ENCODE measurements at regions not wholly inside any gene's neighbourhood (a gene's known extent, or its start where the extent isn't known, plus 50 kb on each side); places are given as distances from the start of the nearest gene placed in this dataset.
A peak's percentile ranks its signal among the peaks of the same experiment; 100 is the strongest.
"Not testable (repeated sequence)": the region's sequence is repeated elsewhere in the genome, so short reads cannot be mapped to it uniquely, and the experiment has no call there.

GRCh38 chr2:87660164-87660563, 87.7 kb upstream of the PLGLB2 start:
- DNase-seq: not testable (repeated sequence)

- DNase-seq: not testable (repeated sequence)
Measured at GRCh38 chr2:87662316-87663290, 85.3 kb upstream of the PLGLB2 start.

- DNase-seq: not testable (repeated sequence)
Measured at GRCh38 chr2:87663347-87663746, 84.5 kb upstream of the PLGLB2 start.

- DNase-seq: not testable (repeated sequence)
Measured at GRCh38 chr2:87667027-87667426, 80.9 kb upstream of the PLGLB2 start.

- DNase-seq: not testable (repeated sequence)
Measured at GRCh38 chr2:87668361-87668760, 79.5 kb upstream of the PLGLB2 start.

GRCh38 chr2:87669633-87670231, 78.2 kb upstream of the PLGLB2 start:
- not testable (repeated sequence) for DNase-seq

GRCh38 chr2:87672404-87672803, 75.5 kb upstream of the PLGLB2 start:
- not testable (repeated sequence) for DNase-seq

- not testable (repeated sequence) for DNase-seq
Measured at GRCh38 chr2:87674729-87675128, 73.2 kb upstream of the PLGLB2 start.

- not testable (repeated sequence) for DNase-seq
Measured at GRCh38 chr2:87675487-87675886, 72.4 kb upstream of the PLGLB2 start.

GRCh38 chr2:87677421-87677923, 70.4 kb upstream of the PLGLB2 start:
- not testable (repeated sequence) for DNase-seq

- DNase-seq: not testable (repeated sequence)
Measured at GRCh38 chr2:87678742-87679173, 69.1 kb upstream of the PLGLB2 start.

GRCh38 chr2:87679950-87680349, 67.9 kb upstream of the PLGLB2 start:
- not testable (repeated sequence) for DNase-seq

GRCh38 chr2:87680691-87681090, 67.2 kb upstream of the PLGLB2 start:
- DNase-seq: not testable (repeated sequence)

GRCh38 chr2:87683451-87683850, 64.4 kb upstream of the PLGLB2 start:
- DNase-seq: peak; percentile 9

- DNase-seq: not testable (repeated sequence)
Measured at GRCh38 chr2:87683961-87684360, 63.9 kb upstream of the PLGLB2 start.

GRCh38 chr2:87685558-87685957, 62.3 kb upstream of the PLGLB2 start:
- not testable (repeated sequence) for DNase-seq

- DNase-seq: not testable (repeated sequence)
Measured at GRCh38 chr2:87686873-87687549, 60.9 kb upstream of the PLGLB2 start.

- DNase-seq: not testable (repeated sequence)
Measured at GRCh38 chr2:87687550-87688270, 60.2 kb upstream of the PLGLB2 start.

GRCh38 chr2:87691899-87692592, 55.8 kb upstream of the PLGLB2 start:
- DNase-seq: not testable (repeated sequence)

- DNase-seq: peak; percentile 66
Measured at GRCh38 chr2:87692914-87693313, 55.0 kb upstream of the PLGLB2 start.

GRCh38 chr2:87693882-87694281, 54.0 kb upstream of the PLGLB2 start:
- DNase-seq: not testable (repeated sequence)

Data from NCI-H226 (cell line).